HL-60 (cell line): ENCODE measurements at regions not wholly inside any gene's neighbourhood (a gene's known extent, or its start where the extent isn't known, plus 50 kb on each side); places are given as distances from the start of the nearest gene placed in this dataset.

Experiments used
- CTCF ChIP-seq: IDR thresholded peaks from one replicate; pipeline ENCODE4 v1.5.1; 2011; ENCODE audit warnings: low read length, control low read depth, inconsistent platforms; ENCODE audit not compliant: insufficient read depth
- GABPA ChIP-seq: IDR thresholded peaks from 2 replicates; pipeline ENCODE4 v1.6.1; 2012; ENCODE audit warnings: low read depth
- POLR2AphosphoS5 ChIP-seq: IDR thresholded peaks from 2 replicates; pipeline ENCODE4 v1.6.1; 2012; ENCODE audit warnings: low read depth
- TF ChIP-seq, protein P1 (sequence below): IDR thresholded peaks from 2 replicates; pipeline ENCODE4 v1.6.1; 2012; ENCODE audit warnings: low read depth; ENCODE audit not compliant: insufficient replicate concordance

DNA sequence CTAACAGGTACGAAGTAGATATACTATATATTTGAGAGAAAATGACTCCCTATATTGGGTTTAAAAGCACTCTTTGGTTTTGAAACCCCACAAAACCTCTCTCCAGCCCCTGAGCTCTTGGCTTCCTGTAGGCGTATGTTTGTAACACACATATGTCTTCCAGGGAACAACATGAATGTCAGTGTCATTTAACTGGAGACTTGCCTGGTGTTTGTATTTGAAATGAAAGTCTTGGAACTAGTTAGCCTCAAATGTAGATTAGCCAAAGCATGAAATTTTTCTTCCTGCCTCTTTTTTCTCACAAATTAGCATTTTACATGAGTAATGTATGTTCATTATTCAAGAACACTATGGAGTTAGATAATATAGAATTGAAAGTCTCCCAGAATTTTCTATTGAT lies 411.8 kb upstream of the ASIC2 start:
- TF ChIP-seq CTCF: no peak
- TF ChIP-seq, protein P1, sequence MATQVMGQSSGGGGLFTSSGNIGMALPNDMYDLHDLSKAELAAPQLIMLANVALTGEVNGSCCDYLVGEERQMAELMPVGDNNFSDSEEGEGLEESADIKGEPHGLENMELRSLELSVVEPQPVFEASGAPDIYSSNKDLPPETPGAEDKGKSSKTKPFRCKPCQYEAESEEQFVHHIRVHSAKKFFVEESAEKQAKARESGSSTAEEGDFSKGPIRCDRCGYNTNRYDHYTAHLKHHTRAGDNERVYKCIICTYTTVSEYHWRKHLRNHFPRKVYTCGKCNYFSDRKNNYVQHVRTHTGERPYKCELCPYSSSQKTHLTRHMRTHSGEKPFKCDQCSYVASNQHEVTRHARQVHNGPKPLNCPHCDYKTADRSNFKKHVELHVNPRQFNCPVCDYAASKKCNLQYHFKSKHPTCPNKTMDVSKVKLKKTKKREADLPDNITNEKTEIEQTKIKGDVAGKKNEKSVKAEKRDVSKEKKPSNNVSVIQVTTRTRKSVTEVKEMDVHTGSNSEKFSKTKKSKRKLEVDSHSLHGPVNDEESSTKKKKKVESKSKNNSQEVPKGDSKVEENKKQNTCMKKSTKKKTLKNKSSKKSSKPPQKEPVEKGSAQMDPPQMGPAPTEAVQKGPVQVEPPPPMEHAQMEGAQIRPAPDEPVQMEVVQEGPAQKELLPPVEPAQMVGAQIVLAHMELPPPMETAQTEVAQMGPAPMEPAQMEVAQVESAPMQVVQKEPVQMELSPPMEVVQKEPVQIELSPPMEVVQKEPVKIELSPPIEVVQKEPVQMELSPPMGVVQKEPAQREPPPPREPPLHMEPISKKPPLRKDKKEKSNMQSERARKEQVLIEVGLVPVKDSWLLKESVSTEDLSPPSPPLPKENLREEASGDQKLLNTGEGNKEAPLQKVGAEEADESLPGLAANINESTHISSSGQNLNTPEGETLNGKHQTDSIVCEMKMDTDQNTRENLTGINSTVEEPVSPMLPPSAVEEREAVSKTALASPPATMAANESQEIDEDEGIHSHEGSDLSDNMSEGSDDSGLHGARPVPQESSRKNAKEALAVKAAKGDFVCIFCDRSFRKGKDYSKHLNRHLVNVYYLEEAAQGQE: no peak
- TF ChIP-seq POLR2AphosphoS5: no peak
- no peak for TF ChIP-seq GABPA
